Fibroblast of villous mesenchyme (primary cell): ENCODE measurements at regions not wholly inside any gene's neighbourhood (a gene's known extent, or its start where the extent isn't known, plus 50 kb on each side); places are given as distances from the start of the nearest gene placed in this dataset.
"Not testable (repeated sequence)": the region's sequence is repeated elsewhere in the genome, so short reads cannot be mapped to it uniquely, and the experiment has no call there.

Source experiments
- DNase-seq: peaks from one replicate; pipeline ENCODE4 v3.0.0-alpha.2; 2010; ENCODE audit warnings: low read depth
- H3K4me3 ChIP-seq: 2 replicates; pipeline ENCODE4 v1.5.1; 2011; ENCODE audit warnings: low read depth, mild to moderate bottlenecking, low read length
- TF ChIP-seq, protein P1 (sequence below): IDR thresholded peaks from 2 replicates; pipeline ENCODE4 v1.5.1; 2012; ENCODE audit warnings: low read depth, mild to moderate bottlenecking, low read length; ENCODE audit not compliant: insufficient read depth

DNA sequence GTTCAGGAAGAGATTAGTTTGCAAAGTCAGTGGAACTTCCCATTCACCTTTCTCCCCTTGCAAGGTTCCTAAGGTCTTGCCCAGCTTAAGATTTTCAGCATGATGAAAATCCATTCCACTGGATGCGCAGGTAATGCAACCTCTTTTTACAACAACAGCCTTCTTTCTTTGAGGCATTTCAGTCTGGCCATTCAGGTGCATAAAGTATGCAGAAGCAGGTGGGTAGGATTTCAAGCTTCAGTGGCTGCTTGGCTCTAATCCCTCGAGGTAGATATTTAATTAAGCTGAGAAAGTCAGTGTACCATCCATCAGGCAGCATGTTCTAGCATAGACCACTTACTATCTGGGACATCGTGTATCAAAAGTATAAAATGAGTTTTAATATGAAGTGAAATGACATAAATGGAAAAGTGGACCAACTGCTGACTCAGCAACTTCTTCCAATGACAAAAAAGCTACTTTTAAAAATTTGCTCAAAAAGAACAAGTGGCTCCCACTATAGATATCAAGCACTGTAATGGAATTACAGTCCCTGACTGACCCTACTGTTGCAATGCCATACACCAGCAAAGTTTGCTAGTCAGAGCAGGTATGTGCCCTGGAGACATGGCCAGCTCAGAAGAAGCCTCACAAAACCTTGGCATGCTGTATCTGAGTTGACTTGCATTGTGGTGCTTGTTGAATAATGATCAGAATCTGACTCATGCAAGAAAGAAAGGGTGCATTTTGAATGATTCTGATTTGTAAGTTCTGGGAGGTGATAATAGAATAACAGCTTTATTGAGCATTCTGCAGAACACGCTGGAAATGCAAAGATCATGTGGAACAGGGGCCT is 459.9 kb upstream of the MCTP2 start:
- TF ChIP-seq, protein P1, sequence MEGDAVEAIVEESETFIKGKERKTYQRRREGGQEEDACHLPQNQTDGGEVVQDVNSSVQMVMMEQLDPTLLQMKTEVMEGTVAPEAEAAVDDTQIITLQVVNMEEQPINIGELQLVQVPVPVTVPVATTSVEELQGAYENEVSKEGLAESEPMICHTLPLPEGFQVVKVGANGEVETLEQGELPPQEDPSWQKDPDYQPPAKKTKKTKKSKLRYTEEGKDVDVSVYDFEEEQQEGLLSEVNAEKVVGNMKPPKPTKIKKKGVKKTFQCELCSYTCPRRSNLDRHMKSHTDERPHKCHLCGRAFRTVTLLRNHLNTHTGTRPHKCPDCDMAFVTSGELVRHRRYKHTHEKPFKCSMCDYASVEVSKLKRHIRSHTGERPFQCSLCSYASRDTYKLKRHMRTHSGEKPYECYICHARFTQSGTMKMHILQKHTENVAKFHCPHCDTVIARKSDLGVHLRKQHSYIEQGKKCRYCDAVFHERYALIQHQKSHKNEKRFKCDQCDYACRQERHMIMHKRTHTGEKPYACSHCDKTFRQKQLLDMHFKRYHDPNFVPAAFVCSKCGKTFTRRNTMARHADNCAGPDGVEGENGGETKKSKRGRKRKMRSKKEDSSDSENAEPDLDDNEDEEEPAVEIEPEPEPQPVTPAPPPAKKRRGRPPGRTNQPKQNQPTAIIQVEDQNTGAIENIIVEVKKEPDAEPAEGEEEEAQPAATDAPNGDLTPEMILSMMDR, result no peak
- DNase-seq, result no peak
- H3K4me3 ChIP-seq, result no peak overlapping the region

- no peak for DNase-seq
- H3K4me3 ChIP-seq, result no peak overlapping the region
- TF ChIP-seq, protein P1, result no peak
Measured at GRCh38 chr15:93770788-93771187, 460.6 kb upstream of the MCTP2 start.

GRCh38 chr15:93762036-93762435 is 469.3 kb upstream of the MCTP2 start:
- H3K4me3 ChIP-seq, result no peak overlapping the region
- TF ChIP-seq, protein P1, result no peak
- DNase-seq, result no peak

DNA sequence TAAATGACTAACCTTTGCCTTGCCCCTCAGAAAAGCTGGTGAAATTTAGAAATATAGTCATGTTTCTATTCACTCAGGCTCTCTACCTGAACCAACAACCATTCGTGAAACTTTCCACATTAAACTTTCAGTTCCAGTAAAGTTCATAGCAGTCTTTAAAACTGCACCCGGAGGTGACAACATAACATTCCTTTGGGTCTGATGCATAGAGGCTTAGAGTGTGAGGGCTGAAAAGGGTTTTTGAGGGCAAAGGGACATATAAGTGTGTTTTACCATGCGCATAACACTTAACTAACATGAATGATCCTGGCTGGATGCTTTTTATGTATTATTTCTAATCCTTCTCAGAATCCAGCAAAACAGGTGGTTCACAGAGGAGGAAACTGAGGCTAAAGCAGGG is 471.7 kb upstream of the MCTP2 start:
- no peak overlapping the region for H3K4me3 ChIP-seq
- TF ChIP-seq, protein P1, result no peak
- no peak for DNase-seq

GRCh38 chr15:93758824-93759223 is 472.5 kb upstream of the MCTP2 start:
- H3K4me3 ChIP-seq, result no peak overlapping the region
- no peak for DNase-seq

DNA sequence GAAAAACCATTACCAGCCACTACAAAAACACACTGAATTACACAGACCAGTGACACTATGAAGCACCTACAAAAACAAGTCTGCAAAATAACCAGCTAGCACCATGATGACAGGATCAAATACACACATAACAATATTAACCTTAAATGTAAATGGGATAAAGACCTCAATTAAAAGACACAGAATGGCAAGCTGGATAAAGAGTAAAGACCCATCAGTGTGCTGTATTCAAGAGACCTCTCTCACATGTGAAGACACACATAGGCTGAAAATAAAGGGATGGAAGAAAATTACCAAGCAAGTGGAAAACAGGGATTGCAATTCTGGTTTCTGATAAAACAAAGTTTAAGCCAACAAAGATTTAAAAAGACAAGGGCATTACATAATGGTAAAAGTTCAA is 482.7 kb upstream of the MCTP2 start:
- TF ChIP-seq, protein P1, result no peak
- no peak overlapping the region for H3K4me3 ChIP-seq

More at GRCh38 chr15:93758824-93759223, 472.5 kb upstream of the MCTP2 start:
- TF ChIP-seq, protein P1, result no peak

GRCh38 chr15:93734976-93735375 is 496.4 kb upstream of the MCTP2 start:
- DNase-seq, H3K4me3 ChIP-seq: not testable (repeated sequence)

More for the DNA sequence above, 482.7 kb upstream of the MCTP2 start:
- no peak for DNase-seq
